GM12878 (cell line): ENCODE measurements at regions not wholly inside any gene's neighbourhood (a gene's known extent, or its start where the extent isn't known, plus 50 kb on each side); places are given as distances from the start of the nearest gene placed in this dataset.

ENCODE experiments used
- FOXM1 ChIP-seq: IDR thresholded peaks from 2 replicates; pipeline ENCODE4 v1.6.1; 2012; ENCODE audit warnings: low read depth, mild to moderate bottlenecking, inconsistent platforms, low read length, moderate library complexity
- POLR2A ChIP-seq: IDR thresholded peaks from 2 replicates; pipeline ENCODE4 v1.6.1; 2011; ENCODE audit warnings: low read depth, mild to moderate bottlenecking, low read length
- TCF3 ChIP-seq: IDR thresholded peaks from 2 replicates; pipeline ENCODE4 v1.6.1; 2012; ENCODE audit warnings: low read depth, mild to moderate bottlenecking, low read length, borderline replicate concordance; ENCODE audit not compliant: insufficient read depth
- TF ChIP-seq, protein P1 (sequence below), 3 experiments: IDR thresholded peaks in 2 of 3; conservative IDR thresholded peaks in 1 of 3; 2 replicates each; pipeline ENCODE4 v1.5.1; 2011; ENCODE audit warnings: low read depth in 3 of 3, low read length in 3 of 3, mild to moderate bottlenecking in 3 of 3, control low read depth in 2 of 3, moderate library complexity in 2 of 3, inconsistent platforms in 1 of 3, mixed read lengths in 1 of 3; ENCODE audit not compliant: control insufficient read depth in 2 of 3, insufficient read depth in 1 of 3; ENCODE audit errors: extremely low read depth in 1 of 3
- TF ChIP-seq, protein P2 (sequence below): IDR thresholded peaks from 2 replicates; pipeline ENCODE4 v1.6.1; 2012; ENCODE audit warnings: low read length, inconsistent platforms
- TF ChIP-seq, protein P3 (sequence below): fragments of 450-650 bp; IDR thresholded peaks from 2 replicates; pipeline ENCODE4 v1.6.1; 2016; ENCODE audit warnings: mild to moderate bottlenecking

DNA sequence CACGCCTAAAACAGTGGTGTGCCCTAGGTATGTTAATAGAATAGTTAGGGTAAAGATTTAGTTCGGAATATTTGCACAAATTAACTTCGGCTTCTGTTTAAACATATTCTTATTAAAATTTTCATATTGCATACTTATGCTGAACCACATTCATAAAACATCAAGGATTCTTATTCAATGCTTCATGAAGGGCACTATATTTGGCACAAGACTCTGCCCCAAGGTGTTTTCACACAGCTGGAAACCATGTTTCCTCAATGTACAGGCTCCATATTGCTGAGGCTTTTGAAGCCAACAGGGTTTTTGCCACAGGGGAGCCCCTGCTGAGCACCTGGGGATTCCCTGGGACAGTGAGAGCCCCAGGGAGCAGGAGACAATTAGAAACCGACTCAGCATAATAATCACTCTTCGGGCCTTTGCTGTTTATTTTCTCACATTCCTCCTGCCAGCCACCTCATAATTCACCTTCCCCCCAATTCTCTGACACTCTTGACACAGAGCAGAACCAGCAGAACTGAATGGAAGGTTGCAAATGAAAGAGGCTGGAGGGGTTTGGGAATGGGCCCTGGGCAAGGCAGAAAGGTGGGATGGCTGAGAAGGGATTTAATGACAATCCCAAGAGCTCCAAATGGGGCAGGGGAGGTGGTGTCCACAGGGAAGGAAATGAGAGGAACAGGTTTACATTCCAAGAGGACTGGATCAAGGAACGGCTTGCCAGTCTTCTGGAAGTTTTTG is 72.3 kb upstream of the POMP start:
- TF ChIP-seq, protein P1, sequence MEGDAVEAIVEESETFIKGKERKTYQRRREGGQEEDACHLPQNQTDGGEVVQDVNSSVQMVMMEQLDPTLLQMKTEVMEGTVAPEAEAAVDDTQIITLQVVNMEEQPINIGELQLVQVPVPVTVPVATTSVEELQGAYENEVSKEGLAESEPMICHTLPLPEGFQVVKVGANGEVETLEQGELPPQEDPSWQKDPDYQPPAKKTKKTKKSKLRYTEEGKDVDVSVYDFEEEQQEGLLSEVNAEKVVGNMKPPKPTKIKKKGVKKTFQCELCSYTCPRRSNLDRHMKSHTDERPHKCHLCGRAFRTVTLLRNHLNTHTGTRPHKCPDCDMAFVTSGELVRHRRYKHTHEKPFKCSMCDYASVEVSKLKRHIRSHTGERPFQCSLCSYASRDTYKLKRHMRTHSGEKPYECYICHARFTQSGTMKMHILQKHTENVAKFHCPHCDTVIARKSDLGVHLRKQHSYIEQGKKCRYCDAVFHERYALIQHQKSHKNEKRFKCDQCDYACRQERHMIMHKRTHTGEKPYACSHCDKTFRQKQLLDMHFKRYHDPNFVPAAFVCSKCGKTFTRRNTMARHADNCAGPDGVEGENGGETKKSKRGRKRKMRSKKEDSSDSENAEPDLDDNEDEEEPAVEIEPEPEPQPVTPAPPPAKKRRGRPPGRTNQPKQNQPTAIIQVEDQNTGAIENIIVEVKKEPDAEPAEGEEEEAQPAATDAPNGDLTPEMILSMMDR (IDR thresholded peaks at IDR 0.05 in 2 of 3, conservative IDR thresholded peaks at IDR 0.05 in 1 of 3; ENCODE audit: control insufficient read depth in 2 of 3, extremely low read depth in 1 of 3, insufficient read depth in 1 of 3, low read depth in 3 of 3, low read length in 3 of 3) = no peak
- TF ChIP-seq, protein P2, sequence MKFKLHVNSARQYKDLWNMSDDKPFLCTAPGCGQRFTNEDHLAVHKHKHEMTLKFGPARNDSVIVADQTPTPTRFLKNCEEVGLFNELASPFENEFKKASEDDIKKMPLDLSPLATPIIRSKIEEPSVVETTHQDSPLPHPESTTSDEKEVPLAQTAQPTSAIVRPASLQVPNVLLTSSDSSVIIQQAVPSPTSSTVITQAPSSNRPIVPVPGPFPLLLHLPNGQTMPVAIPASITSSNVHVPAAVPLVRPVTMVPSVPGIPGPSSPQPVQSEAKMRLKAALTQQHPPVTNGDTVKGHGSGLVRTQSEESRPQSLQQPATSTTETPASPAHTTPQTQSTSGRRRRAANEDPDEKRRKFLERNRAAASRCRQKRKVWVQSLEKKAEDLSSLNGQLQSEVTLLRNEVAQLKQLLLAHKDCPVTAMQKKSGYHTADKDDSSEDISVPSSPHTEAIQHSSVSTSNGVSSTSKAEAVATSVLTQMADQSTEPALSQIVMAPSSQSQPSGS = no peak
- TF ChIP-seq TCF3 (no peak), FOXM1 (no peak), POLR2A (no peak)
- TF ChIP-seq, protein P3, sequence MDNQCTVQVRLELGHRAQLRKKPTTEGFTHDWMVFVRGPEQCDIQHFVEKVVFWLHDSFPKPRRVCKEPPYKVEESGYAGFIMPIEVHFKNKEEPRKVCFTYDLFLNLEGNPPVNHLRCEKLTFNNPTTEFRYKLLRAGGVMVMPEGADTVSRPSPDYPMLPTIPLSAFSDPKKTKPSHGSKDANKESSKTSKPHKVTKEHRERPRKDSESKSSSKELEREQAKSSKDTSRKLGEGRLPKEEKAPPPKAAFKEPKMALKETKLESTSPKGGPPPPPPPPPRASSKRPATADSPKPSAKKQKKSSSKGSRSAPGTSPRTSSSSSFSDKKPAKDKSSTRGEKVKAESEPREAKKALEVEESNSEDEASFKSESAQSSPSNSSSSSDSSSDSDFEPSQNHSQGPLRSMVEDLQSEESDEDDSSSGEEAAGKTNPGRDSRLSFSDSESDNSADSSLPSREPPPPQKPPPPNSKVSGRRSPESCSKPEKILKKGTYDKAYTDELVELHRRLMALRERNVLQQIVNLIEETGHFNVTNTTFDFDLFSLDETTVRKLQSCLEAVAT = no peak
